22Rv1 (cell line): ENCODE measurements at regions not wholly inside any gene's neighbourhood (a gene's known extent, or its start where the extent isn't known, plus 50 kb on each side); places are given as distances from the start of the nearest gene placed in this dataset.
A peak's percentile ranks its signal among the peaks of the same experiment; 100 is the strongest.

Source experiments
- H3K27ac ChIP-seq: fragments of 450-650 bp; 2 replicates; pipeline ENCODE4 v1.5.1; 2017
- CTCF ChIP-seq: fragments of 450-650 bp; IDR thresholded peaks from 2 replicates; pipeline ENCODE4 v1.5.1; 2017; ENCODE audit warnings: mild to moderate bottlenecking
- ZFX ChIP-seq: fragments of 450-650 bp; IDR thresholded peaks from 2 replicates; pipeline ENCODE4 v1.6.1; 2017; ENCODE audit warnings: antibody characterized with exemption, borderline replicate concordance

GRCh38 chr18:53864770-53865169, 359.7 kb downstream of the MBD2 start:
- H3K27ac ChIP-seq, result no peak overlapping the region
- TF ChIP-seq ZFX (no peak), CTCF (peak; percentile 16; the same call in 1 of the 2 replicates)

- H3K27ac ChIP-seq, result no peak overlapping the region
- TF ChIP-seq CTCF, result no peak
- no peak for TF ChIP-seq ZFX
Measured at GRCh38 chr18:53862921-53863320, 361.5 kb downstream of the MBD2 start.

- H3K27ac ChIP-seq, result no peak overlapping the region
- no peak for TF ChIP-seq ZFX
- TF ChIP-seq CTCF, result no peak
Measured at GRCh38 chr18:53861185-53861584, 363.3 kb downstream of the MBD2 start.

- TF ChIP-seq CTCF (no peak), ZFX (no peak)
- no peak overlapping the region for H3K27ac ChIP-seq
Measured at GRCh38 chr18:53859764-53860163, 364.7 kb downstream of the MBD2 start.

- no peak overlapping the region for H3K27ac ChIP-seq
- no peak for TF ChIP-seq ZFX
- TF ChIP-seq CTCF, result no peak
Measured at GRCh38 chr18:53850902-53851301, 373.6 kb downstream of the MBD2 start.

- TF ChIP-seq CTCF (no peak), ZFX (no peak)
- no peak overlapping the region for H3K27ac ChIP-seq
Measured at GRCh38 chr18:53843763-53844162, 380.7 kb downstream of the MBD2 start.

GRCh38 chr18:53843113-53843760, 381.2 kb downstream of the MBD2 start:
- no peak overlapping the region for H3K27ac ChIP-seq
- no peak for TF ChIP-seq CTCF
- no peak for TF ChIP-seq ZFX
